Kidney (tissue), 13 donors: ENCODE measurements at regions not wholly inside any gene's neighbourhood (a gene's known extent, or its start where the extent isn't known, plus 50 kb on each side); places are given as distances from the start of the nearest gene placed in this dataset.

Source experiments
- DNase-seq, 5 donors: peaks; one replicate each; pipeline ENCODE4 v3.0.0-alpha.2; 2013 to 2020
- FAIRE-seq: peaks from 2 replicates; lab custom pipeline; 2012; peaks lifted over from hg19 to GRCh38; lab: Jason Lieb, UNC
- H3K27ac ChIP-seq, 2 donors: one replicate each; pipeline ENCODE4 v1.7.0; 2013; ENCODE audit warnings: low read depth in 2 of 2, low read length in 2 of 2, inconsistent platforms in 1 of 2
- H3K27me3 ChIP-seq: one replicate; pipeline ENCODE4 v1.7.1; 2013; ENCODE audit warnings: low read length, inconsistent platforms; ENCODE audit not compliant: control insufficient read depth, insufficient read depth
- H3K36me3 ChIP-seq, 3 donors: one replicate each; pipeline versions ENCODE4 v1.7.0 to v1.7.1; 2013; ENCODE audit warnings: low read length in 3 of 3, control low read depth in 1 of 3, inconsistent platforms in 1 of 3; ENCODE audit not compliant: insufficient read depth in 3 of 3, control insufficient read depth in 2 of 3
- H3K4me1 ChIP-seq, 3 donors: one replicate each; pipeline versions ENCODE4 v1.7.0 to v1.7.1; 2013; ENCODE audit warnings: low read length in 3 of 3, inconsistent platforms in 1 of 3, low read depth in 1 of 3; ENCODE audit not compliant: control insufficient read depth in 2 of 3, insufficient read depth in 2 of 3
- H3K4me3 ChIP-seq, 3 donors: one replicate each; pipeline versions ENCODE4 v1.7.0 to v1.8.1; 2013; ENCODE audit warnings: low read length in 3 of 3, control low read depth in 1 of 3, inconsistent platforms in 1 of 3
- H3K9ac ChIP-seq, 3 donors: one replicate each; pipeline versions ENCODE4 v1.7.0 to v1.7.1; 2013; ENCODE audit warnings: low read length in 3 of 3, control low read depth in 1 of 3, inconsistent platforms in 1 of 3
- H3K9me3 ChIP-seq, 3 donors: one replicate each; pipeline versions ENCODE4 v1.7.0 to v1.7.1; 2013; ENCODE audit warnings: low read length in 3 of 3, control low read depth in 1 of 3, inconsistent platforms in 1 of 3; ENCODE audit not compliant: control insufficient read depth in 2 of 3, insufficient read depth in 1 of 3
- intact Hi-C: fragments of 100-400 bp; cut with DNase I; formaldehyde crosslinking; loops from one replicate; pipeline ENCODE4 v1.11.1; 2022
- TF ChIP-seq, protein P1 (sequence below): IDR thresholded peaks from 3 replicates; pipeline ENCODE4 v1.5.1; 2012; ENCODE audit warnings: mild to moderate bottlenecking, moderate library complexity, borderline replicate concordance; ENCODE audit not compliant: insufficient read depth; ENCODE audit errors: extremely low read depth
- donor health status: control.
- donor health status: control.
- donor health status: control.
- donor health status: control.
- donor health status: control.
- donor health status: DM: yes; HTN: yes; CAD: no.
- donor health status: Normal renal cell carcinoma (clear cell type).

DNA sequence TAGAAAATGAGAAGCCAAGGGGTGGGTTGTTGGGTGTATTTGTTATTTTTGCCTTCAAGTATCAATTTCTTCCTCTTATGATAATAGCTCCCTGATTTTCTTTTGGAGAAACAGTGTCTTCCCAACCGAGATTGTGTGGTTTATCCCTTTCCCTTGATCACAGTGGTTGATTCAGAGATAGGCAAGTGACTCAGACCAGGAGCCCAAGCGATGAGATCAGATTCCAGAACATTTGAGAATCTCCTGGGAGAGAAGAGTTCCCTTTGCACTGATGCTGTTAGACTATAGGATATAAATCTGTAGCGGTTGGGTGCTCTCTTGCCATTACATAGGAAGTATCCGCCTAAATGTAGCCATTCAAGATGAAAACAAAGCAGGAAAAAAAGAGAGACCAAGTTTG lies 90.1 kb upstream of the WDR26 start:
- Histone ChIP-seq H3K27me3 (no peaks in the 10 kb centered on the region), H3K36me3 (no peaks in the 10 kb centered on the region), H3K4me1 (no peaks in the 10 kb centered on the region), H3K27ac (no peak overlapping the region), H3K4me3 (no peak overlapping the region), H3K9me3 (no peaks in the 10 kb centered on the region), H3K9ac (no peak overlapping the region)
- TF ChIP-seq, protein P1, sequence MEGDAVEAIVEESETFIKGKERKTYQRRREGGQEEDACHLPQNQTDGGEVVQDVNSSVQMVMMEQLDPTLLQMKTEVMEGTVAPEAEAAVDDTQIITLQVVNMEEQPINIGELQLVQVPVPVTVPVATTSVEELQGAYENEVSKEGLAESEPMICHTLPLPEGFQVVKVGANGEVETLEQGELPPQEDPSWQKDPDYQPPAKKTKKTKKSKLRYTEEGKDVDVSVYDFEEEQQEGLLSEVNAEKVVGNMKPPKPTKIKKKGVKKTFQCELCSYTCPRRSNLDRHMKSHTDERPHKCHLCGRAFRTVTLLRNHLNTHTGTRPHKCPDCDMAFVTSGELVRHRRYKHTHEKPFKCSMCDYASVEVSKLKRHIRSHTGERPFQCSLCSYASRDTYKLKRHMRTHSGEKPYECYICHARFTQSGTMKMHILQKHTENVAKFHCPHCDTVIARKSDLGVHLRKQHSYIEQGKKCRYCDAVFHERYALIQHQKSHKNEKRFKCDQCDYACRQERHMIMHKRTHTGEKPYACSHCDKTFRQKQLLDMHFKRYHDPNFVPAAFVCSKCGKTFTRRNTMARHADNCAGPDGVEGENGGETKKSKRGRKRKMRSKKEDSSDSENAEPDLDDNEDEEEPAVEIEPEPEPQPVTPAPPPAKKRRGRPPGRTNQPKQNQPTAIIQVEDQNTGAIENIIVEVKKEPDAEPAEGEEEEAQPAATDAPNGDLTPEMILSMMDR, result no peak
- FAIRE-seq (no peak), DNase-seq (no peak)
- intact Hi-C loops, result no loop called here

GRCh38 chr1:224525411-224526040 lies 90.6 kb upstream of the CNIH3 start:
- intact Hi-C loops, result no loop called here
- Histone ChIP-seq H3K36me3 (no peaks in the 10 kb centered on the region), H3K4me3 (no peak overlapping the region), H3K9ac (no peak overlapping the region), H3K27me3 (no peaks in the 10 kb centered on the region), H3K27ac (no peak overlapping the region), H3K4me1 (no peaks in the 10 kb centered on the region), H3K9me3 (no peaks in the 10 kb centered on the region)
- TF ChIP-seq, protein P1, result no peak
- DNase-seq (no peak), FAIRE-seq (no peak)

GRCh38 chr1:224526771-224527170 lies 89.3 kb upstream of the CNIH3 start:
- Histone ChIP-seq H3K27me3 (no peaks in the 10 kb centered on the region), H3K27ac (no peak overlapping the region), H3K9ac (no peak overlapping the region), H3K4me3 (no peak overlapping the region), H3K9me3 (no peaks in the 10 kb centered on the region), H3K36me3 (no peaks in the 10 kb centered on the region), H3K4me1 (no peaks in the 10 kb centered on the region)
- TF ChIP-seq, protein P1, result no peak
- FAIRE-seq (no peak), DNase-seq (no peak)
- intact Hi-C loops, result no loop called here

GRCh38 chr1:224528900-224529299 lies 87.2 kb upstream of the CNIH3 start:
- no peaks in the 10 kb centered on the region for H3K9me3 ChIP-seq
- FAIRE-seq (no peak), DNase-seq (peak in 3 of 5 donors; percentile 25 to 48 (median 39))
- TF ChIP-seq, protein P1, result no peak
- no peaks in the 10 kb centered on the region for H3K27me3 ChIP-seq
- no peak overlapping the region for H3K9ac ChIP-seq
- no peaks in the 10 kb centered on the region for H3K36me3 ChIP-seq
- H3K27ac ChIP-seq, result no peak overlapping the region
- H3K4me1 ChIP-seq, result no peaks in the 10 kb centered on the region
- intact Hi-C loops, result no loop called here
- H3K4me3 ChIP-seq, result no peak overlapping the region
